GM12891 (cell line): ENCODE measurements at regions not wholly inside any gene's neighbourhood (a gene's known extent, or its start where the extent isn't known, plus 50 kb on each side); places are given as distances from the start of the nearest gene placed in this dataset.

Source experiments
- PAX5 ChIP-seq: IDR thresholded peaks from 2 replicates; pipeline ENCODE4 v1.6.1; 2011; ENCODE audit warnings: low read length, moderate library complexity, mild to moderate bottlenecking; ENCODE audit not compliant: insufficient read depth, severe bottlenecking
- POLR2A ChIP-seq: IDR thresholded peaks from 2 replicates; pipeline ENCODE4 v1.6.1; 2011; ENCODE audit warnings: low read depth, low read length, control low read depth
- POLR2AphosphoS5 ChIP-seq: IDR thresholded peaks from 2 replicates; pipeline ENCODE4 v1.6.1; 2011; ENCODE audit warnings: low read depth, low read length, control low read depth
- POU2F2 ChIP-seq: IDR thresholded peaks from 2 replicates; pipeline ENCODE4 v1.6.1; 2011; ENCODE audit warnings: low read depth, mild to moderate bottlenecking, control low read depth, low read length, moderate library complexity
- SPI1 ChIP-seq: IDR thresholded peaks from 2 replicates; pipeline ENCODE4 v1.6.1; 2011; ENCODE audit warnings: low read depth, low read length, control low read depth
- TAF1 ChIP-seq: IDR thresholded peaks from 2 replicates; pipeline ENCODE4 v1.6.1; 2011; ENCODE audit warnings: low read depth, low read length, control low read depth

DNA sequence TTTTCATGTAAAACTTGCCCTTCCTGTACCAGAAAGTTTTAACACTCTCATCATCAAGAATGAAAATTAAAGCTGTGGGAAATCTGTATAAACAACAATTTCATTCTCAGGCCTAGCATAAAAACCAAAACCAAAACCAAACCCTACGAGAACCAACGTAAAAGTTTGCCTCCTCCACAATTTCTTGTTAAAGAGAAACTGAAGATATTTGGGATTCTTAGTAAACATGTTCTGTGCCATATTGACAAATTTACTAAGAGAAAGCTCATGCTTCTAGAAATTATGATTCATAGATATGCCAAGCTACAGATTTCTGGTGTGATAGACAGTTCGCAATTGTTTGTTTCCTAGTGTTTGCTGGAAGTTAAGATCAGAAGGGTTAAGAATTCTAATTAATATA, 801.0 kb upstream of the NUDT12 start:
- no peak for TF ChIP-seq POLR2A
- no peak for TF ChIP-seq POLR2AphosphoS5
- no peak for TF ChIP-seq PAX5
- TF ChIP-seq TAF1: no peak
- no peak for TF ChIP-seq SPI1
- TF ChIP-seq POU2F2: no peak
